Thyroid gland (tissue), 4 donors: ENCODE measurements at regions not wholly inside any gene's neighbourhood (a gene's known extent, or its start where the extent isn't known, plus 50 kb on each side); places are given as distances from the start of the nearest gene placed in this dataset.

Experiments used
- DNase-seq, 2 donors: peaks; one replicate each; pipeline ENCODE4 v3.0.0-alpha.2; 2019
- H3K27ac ChIP-seq, 3 donors: fragments of 200-600 bp; sonication (generic); 1 replicate in 2 of 3; 2 replicates in 1 of 3; pipeline ENCODE4 v1.5.1; 2016 to 2019; ENCODE audit warnings: mild to moderate bottlenecking in 1 of 3, moderate library complexity in 1 of 3
- H3K27me3 ChIP-seq: fragments of 200-600 bp; sonication (generic); one replicate; pipeline ENCODE4 v1.5.1; 2019
- H3K36me3 ChIP-seq, 2 donors: fragments of 200-600 bp; sonication (generic); one replicate each; pipeline ENCODE4 v1.5.1; 2016 to 2019
- H3K4me1 ChIP-seq, 2 donors: fragments of 200-600 bp; sonication (generic); one replicate each; pipeline ENCODE4 v1.5.1; 2017 to 2019
- H3K4me3 ChIP-seq, 3 donors: fragments of 200-600 bp; sonication (generic); replicated peaks in 1 of 3; 1 replicate in 2 of 3; 2 replicates in 1 of 3; pipeline ENCODE4 v1.5.1; 2016; ENCODE audit warnings: mild to moderate bottlenecking in 1 of 3
- H3K9me3 ChIP-seq: fragments of 200-600 bp; sonication (generic); one replicate; pipeline ENCODE4 v1.5.1; 2017
- POLR2A ChIP-seq, 2 donors: fragments of 450-650 bp; IDR thresholded peaks; one replicate each; pipeline ENCODE4 v1.6.1; 2017; ENCODE audit warnings: antibody characterized with exemption in 2 of 2, mild to moderate bottlenecking in 2 of 2, moderate library complexity in 1 of 2
- WGBS, 2 donors: methylation state at CpG; one replicate each; pipeline ENCODE4 v1.1.5; 2017; 5-methylcytosine and 5-hydroxymethylcytosine counted together
- intact Hi-C: fragments of 100-400 bp; cut with DNase I; formaldehyde crosslinking; loops from one replicate; pipeline ENCODE4 v1.15.1; 2023
- TF ChIP-seq, protein P1 (sequence below), 6 experiments: fragments of 200-600 bp in 3 of 6; fragments of 450-650 bp in 3 of 6; sonication (generic) in 3 of 6; IDR thresholded peaks; one replicate each; pipeline ENCODE4 v1.5.1; 2016 to 2019; ENCODE audit warnings: antibody characterized with exemption in 6 of 6, mild to moderate bottlenecking in 2 of 6, inconsistent platforms in 1 of 6, moderate library complexity in 1 of 6

DNA sequence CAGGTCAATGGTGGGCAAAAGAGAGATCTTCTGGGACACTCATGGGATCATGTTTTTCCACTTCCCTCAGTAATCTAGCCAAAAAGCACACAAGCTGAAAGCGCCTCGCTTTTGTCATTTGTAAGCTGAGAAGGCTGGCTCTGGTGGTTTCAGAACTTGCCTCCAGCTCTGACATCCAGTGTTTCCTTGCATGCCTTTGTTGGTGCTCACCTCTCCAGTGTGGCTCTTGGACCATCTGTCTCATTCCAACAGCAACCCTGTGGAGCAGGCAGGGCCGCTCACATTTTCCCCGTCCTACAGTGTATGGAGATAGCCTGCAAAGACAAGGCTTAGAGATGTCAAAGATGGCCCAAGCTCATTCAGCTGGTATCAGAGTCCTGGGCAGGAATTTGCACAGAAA, 160.8 kb upstream of the KLF4 start:
- no peak for DNase-seq
- TF ChIP-seq, protein P1, sequence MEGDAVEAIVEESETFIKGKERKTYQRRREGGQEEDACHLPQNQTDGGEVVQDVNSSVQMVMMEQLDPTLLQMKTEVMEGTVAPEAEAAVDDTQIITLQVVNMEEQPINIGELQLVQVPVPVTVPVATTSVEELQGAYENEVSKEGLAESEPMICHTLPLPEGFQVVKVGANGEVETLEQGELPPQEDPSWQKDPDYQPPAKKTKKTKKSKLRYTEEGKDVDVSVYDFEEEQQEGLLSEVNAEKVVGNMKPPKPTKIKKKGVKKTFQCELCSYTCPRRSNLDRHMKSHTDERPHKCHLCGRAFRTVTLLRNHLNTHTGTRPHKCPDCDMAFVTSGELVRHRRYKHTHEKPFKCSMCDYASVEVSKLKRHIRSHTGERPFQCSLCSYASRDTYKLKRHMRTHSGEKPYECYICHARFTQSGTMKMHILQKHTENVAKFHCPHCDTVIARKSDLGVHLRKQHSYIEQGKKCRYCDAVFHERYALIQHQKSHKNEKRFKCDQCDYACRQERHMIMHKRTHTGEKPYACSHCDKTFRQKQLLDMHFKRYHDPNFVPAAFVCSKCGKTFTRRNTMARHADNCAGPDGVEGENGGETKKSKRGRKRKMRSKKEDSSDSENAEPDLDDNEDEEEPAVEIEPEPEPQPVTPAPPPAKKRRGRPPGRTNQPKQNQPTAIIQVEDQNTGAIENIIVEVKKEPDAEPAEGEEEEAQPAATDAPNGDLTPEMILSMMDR (IDR thresholded peaks at IDR 0.05) = no peak
- TF ChIP-seq POLR2A (IDR thresholded peaks at IDR 0.05) = no peak
- Histone ChIP-seq H3K4me1 (no peaks in the 10 kb centered on the region), H3K27me3 (no peaks in the 10 kb centered on the region), H3K4me3 (no peak overlapping the region), H3K9me3 (no peaks in the 10 kb centered on the region), H3K27ac (no peak overlapping the region), H3K36me3 (no peaks in the 10 kb centered on the region)
- WGBS, 2 donors = 90 to 92% methylated on average over 4 of the region's 4 CpGs
- intact Hi-C loops = no loop called here

DNA sequence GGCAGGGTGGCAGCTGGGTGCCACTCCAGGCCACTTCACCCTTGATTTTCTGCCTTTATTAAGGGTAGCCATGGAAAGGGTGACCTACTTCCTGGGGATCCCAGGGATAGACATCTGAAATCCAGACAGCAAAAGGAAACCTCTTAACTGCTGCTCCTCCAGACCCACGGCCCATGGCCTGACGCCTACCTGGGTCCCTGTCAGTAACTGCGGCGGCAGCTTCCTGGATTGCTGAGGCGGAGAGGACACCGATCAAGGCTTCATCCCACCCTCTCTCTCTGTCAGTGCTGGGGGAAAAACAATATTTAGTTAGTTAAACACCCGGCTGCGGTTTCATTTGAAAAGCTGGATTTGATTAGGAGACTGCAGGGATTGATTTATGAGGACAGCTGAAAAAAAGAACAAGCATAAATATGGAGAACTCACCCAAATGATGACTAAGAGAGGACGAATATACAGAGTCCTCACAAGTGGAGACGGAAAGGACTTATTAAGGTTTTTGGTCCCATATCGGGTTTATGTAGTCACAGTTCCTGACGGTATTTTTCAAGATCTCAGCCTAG, 158.7 kb upstream of the KLF4 start:
- intact Hi-C loops = no loop called here
- 78 to 90% methylated on average over 12 of the region's 12 CpGs for WGBS, 2 donors
- TF ChIP-seq POLR2A (IDR thresholded peaks at IDR 0.05) = no peak
- TF ChIP-seq, protein P1 (IDR thresholded peaks at IDR 0.05) = no peak
- Histone ChIP-seq H3K4me1 (no peaks in the 10 kb centered on the region), H3K4me3 (no peak overlapping the region), H3K27me3 (no peaks in the 10 kb centered on the region), H3K9me3 (no peaks in the 10 kb centered on the region), H3K27ac (no peak overlapping the region), H3K36me3 (no peaks in the 10 kb centered on the region)
- no peak for DNase-seq

DNA sequence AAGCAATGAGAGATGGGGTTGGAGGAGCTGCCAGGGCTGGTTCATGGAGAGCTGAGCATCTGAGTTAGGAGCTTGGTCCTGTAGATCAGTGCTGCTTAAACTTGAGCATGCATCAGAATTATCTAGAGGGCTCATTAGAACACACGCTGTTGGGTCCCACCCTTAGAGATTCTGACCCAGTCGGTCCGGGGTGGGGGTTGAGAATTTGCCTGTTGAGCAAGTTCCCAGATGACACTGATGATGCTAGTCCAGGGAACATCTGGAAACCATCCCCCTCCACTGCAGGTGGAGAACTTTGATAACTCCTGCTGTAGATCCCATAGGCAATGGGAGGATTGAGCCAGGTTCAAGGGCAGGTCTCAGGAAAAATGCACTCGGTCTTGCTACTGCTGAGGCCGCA, 158.0 kb upstream of the KLF4 start:
- TF ChIP-seq, protein P1 (IDR thresholded peaks at IDR 0.05) = no peak
- TF ChIP-seq POLR2A (IDR thresholded peaks at IDR 0.05) = no peak
- no peak overlapping the region for H3K27ac ChIP-seq
- no peaks in the 10 kb centered on the region for H3K4me1 ChIP-seq
- DNase-seq = no peak
- H3K4me3 ChIP-seq = no peak overlapping the region
- H3K36me3 ChIP-seq = no peaks in the 10 kb centered on the region
- H3K9me3 ChIP-seq = no peaks in the 10 kb centered on the region
- no peaks in the 10 kb centered on the region for H3K27me3 ChIP-seq
- WGBS, 2 donors = 65 to 78% methylated on average over 5 of the region's 5 CpGs
- intact Hi-C loops = no loop called here

DNA sequence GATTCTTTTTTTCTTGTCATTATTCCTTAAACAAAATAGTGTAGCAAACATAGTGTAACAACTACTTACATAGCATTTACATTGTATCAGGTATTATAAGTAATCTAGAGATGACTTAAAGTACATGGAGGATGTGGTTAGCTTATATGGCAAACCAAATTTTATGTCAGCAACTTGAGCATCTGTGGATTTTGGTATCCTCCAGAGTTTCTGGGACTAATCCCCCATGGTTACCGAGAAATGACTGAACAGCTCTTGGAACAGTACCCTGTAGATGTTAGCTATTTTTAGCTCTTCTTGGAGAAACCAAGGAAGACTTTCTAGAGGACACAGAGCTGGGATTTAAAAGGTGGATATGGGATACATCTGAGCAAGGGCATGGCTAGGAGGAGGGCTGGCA, 157.6 kb upstream of the KLF4 start:
- no peaks in the 10 kb centered on the region for H3K27me3 ChIP-seq
- DNase-seq = no peak
- H3K4me3 ChIP-seq = no peak overlapping the region
- H3K9me3 ChIP-seq = no peaks in the 10 kb centered on the region
- TF ChIP-seq POLR2A (IDR thresholded peaks at IDR 0.05) = no peak
- TF ChIP-seq, protein P1 (IDR thresholded peaks at IDR 0.05) = no peak
- H3K4me1 ChIP-seq = no peaks in the 10 kb centered on the region
- no peak overlapping the region for H3K27ac ChIP-seq
- intact Hi-C loops = no loop called here
- 91 to 96% methylated on average over 1 of the region's 1 CpG for WGBS, 2 donors
- H3K36me3 ChIP-seq = no peaks in the 10 kb centered on the region

DNA sequence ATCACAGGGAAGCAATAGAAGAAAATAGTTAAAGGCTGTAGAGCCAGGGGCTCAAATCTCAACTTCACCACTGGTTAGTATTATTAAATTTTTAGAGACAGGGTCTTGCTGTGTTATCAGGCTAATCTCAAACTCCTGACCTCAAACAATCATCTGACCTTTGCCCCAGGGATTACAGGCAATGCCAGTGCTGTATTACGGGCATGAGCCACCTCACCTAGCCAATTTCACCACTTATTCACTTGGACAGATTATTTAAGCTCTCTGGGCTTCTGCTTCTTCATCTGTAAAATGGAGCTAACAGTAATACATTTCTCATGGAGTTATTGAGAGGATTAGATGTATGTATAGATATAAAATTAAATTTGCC, 155.9 kb upstream of the KLF4 start:
- Histone ChIP-seq H3K4me3 (no peak overlapping the region), H3K27me3 (no peaks in the 10 kb centered on the region), H3K27ac (no peak overlapping the region), H3K9me3 (no peaks in the 10 kb centered on the region), H3K4me1 (no peaks in the 10 kb centered on the region), H3K36me3 (no peaks in the 10 kb centered on the region)
- TF ChIP-seq, protein P1 (IDR thresholded peaks at IDR 0.05) = no peak
- intact Hi-C loops = no loop called here
- no peak for DNase-seq
- 71 to 96% methylated on average over 1 of the region's 1 CpG for WGBS, 2 donors
